Neural cell (in vitro differentiated cells): ENCODE measurements at regions not wholly inside any gene's neighbourhood (a gene's known extent, or its start where the extent isn't known, plus 50 kb on each side); places are given as distances from the start of the nearest gene placed in this dataset.

ENCODE experiments used
- H2AFZ ChIP-seq: fragments of 200-600, 300-800 bp; sonication (generic), shearing (Covaris generic); 2 replicates; pipeline ENCODE4 v1.6.0; 2014; ENCODE audit warnings: low read depth, mild to moderate bottlenecking, antibody characterized with exemption, low read length, moderate library complexity
- H3F3A ChIP-seq: fragments of 200-600 bp; shearing (Covaris generic); 2 replicates; pipeline ENCODE4 v1.6.1; 2016; ENCODE audit warnings: mild to moderate bottlenecking, moderate library complexity, mixed read lengths, antibody characterized with exemption, low read length; ENCODE audit not compliant: insufficient read depth, poor library complexity, severe bottlenecking
- H3K27ac ChIP-seq: fragments of 200-600, 300-800 bp; sonication (generic), shearing (Covaris generic); 2 replicates; pipeline ENCODE4 v1.5.1; 2014; ENCODE audit warnings: mild to moderate bottlenecking, low read length, moderate library complexity
- H3K27me3 ChIP-seq: fragments of 300-800, 200-600 bp; sonication (generic), shearing (Covaris generic); 2 replicates; pipeline ENCODE4 v1.6.0; 2014; ENCODE audit warnings: mild to moderate bottlenecking, low read depth, low read length, moderate library complexity; ENCODE audit not compliant: insufficient read depth
- H3K36me3 ChIP-seq: fragments of 300-800, 200-600 bp; sonication (generic), shearing (Covaris generic); 2 replicates; pipeline ENCODE4 v1.5.1; 2014; ENCODE audit warnings: mild to moderate bottlenecking, antibody characterized with exemption, low read length, moderate library complexity; ENCODE audit not compliant: insufficient read depth
- H3K4me2 ChIP-seq: fragments of 300-800, 200-600 bp; sonication (generic), shearing (Covaris generic); 2 replicates; pipeline ENCODE4 v1.6.0; 2014; ENCODE audit warnings: mild to moderate bottlenecking, low read length
- H3K4me3 ChIP-seq: fragments of 300-800, 200-600 bp; sonication (generic), shearing (Covaris generic); 2 replicates; pipeline ENCODE4 v1.5.1; 2014; ENCODE audit warnings: mild to moderate bottlenecking, low read length, moderate library complexity
- H3K79me2 ChIP-seq: fragments of 200-600 bp; shearing (Covaris generic); replicated peaks from 2 replicates; pipeline ENCODE4 v1.6.0; 2014; ENCODE audit warnings: mild to moderate bottlenecking, low read length, moderate library complexity; ENCODE audit not compliant: insufficient read depth
- H3K9ac ChIP-seq: fragments of 300-800, 200-600 bp; sonication (generic), shearing (Covaris generic); 2 replicates; pipeline ENCODE4 v1.6.1; 2016; ENCODE audit warnings: mild to moderate bottlenecking, low read length, mixed read lengths
- H3K9me2 ChIP-seq: fragments of 200-600 bp; shearing (Covaris generic); 2 replicates; pipeline ENCODE4 v1.6.1; 2016; ENCODE audit warnings: mild to moderate bottlenecking, low read length, mixed read lengths; ENCODE audit not compliant: insufficient read depth
- H3K9me3 ChIP-seq: fragments of 200-600, 300-800 bp; sonication (generic), shearing (Covaris generic); 2 replicates; pipeline ENCODE4 v1.6.1; 2016; ENCODE audit warnings: mild to moderate bottlenecking, mixed run types, low read length, moderate library complexity, mixed read lengths
- H4K20me1 ChIP-seq: fragments of 200-600 bp; shearing (Covaris generic); 2 replicates; pipeline ENCODE4 v1.6.1; 2016; ENCODE audit warnings: mild to moderate bottlenecking, mixed run types; ENCODE audit not compliant: insufficient read depth
- CTCF ChIP-seq: fragments of 450-650 bp; IDR thresholded peaks from 2 replicates; pipeline ENCODE4 v1.5.1; 2014; ENCODE audit warnings: antibody characterized with exemption, mild to moderate bottlenecking, moderate library complexity; ENCODE audit not compliant: poor library complexity, severe bottlenecking
- EP300 ChIP-seq: fragments of 450-650 bp; conservative IDR thresholded peaks from 2 replicates; pipeline ENCODE4 v1.6.1; 2014; ENCODE audit warnings: antibody characterized with exemption, mild to moderate bottlenecking, moderate library complexity; ENCODE audit not compliant: poor library complexity, severe bottlenecking
- EZH2 ChIP-seq: fragments of 200-600, 300-800 bp; shearing (Covaris generic), sonication (generic); IDR thresholded peaks from 2 replicates; pipeline ENCODE4 v1.6.1; 2014; ENCODE audit warnings: antibody characterized with exemption, low read length, borderline replicate concordance, mild to moderate bottlenecking; ENCODE audit not compliant: insufficient read depth, poor library complexity, severe bottlenecking
- MXI1 ChIP-seq: fragments of 450-650 bp; conservative IDR thresholded peaks from 2 replicates; pipeline ENCODE4 v1.6.1; 2014; ENCODE audit warnings: antibody characterized with exemption, mild to moderate bottlenecking; ENCODE audit not compliant: poor library complexity, severe bottlenecking
- POLR2AphosphoS5 ChIP-seq: IDR thresholded peaks from 2 replicates; pipeline ENCODE4 v1.6.1; 2012
- RAD21 ChIP-seq: fragments of 450-650 bp; conservative IDR thresholded peaks from 2 replicates; pipeline ENCODE4 v1.6.1; 2014; ENCODE audit warnings: antibody characterized with exemption, mild to moderate bottlenecking, moderate library complexity
- REST ChIP-seq: IDR thresholded peaks from 2 replicates; pipeline ENCODE4 v1.6.1; 2012; ENCODE audit warnings: borderline replicate concordance
- SMC3 ChIP-seq: fragments of 450-650 bp; conservative IDR thresholded peaks from 2 replicates; pipeline ENCODE4 v1.6.1; 2014; ENCODE audit warnings: antibody characterized with exemption, mild to moderate bottlenecking, moderate library complexity; ENCODE audit not compliant: poor library complexity
- TAF1 ChIP-seq: IDR thresholded peaks from 2 replicates; pipeline ENCODE4 v1.6.1; 2012; ENCODE audit warnings: low read depth

GRCh38 chr16:52727849-52728248 lies 180.9 kb upstream of the TOX3 start:
- no peak overlapping the region for H3K4me2 ChIP-seq
- no peak overlapping the region for H3K4me3 ChIP-seq
- no peaks in the 10 kb centered on the region for H3K36me3 ChIP-seq
- no peaks in the 10 kb centered on the region for H4K20me1 ChIP-seq
- no peaks in the 10 kb centered on the region for H3K9me3 ChIP-seq
- no peak overlapping the region for H3K27ac ChIP-seq
- no peak overlapping the region for H2AFZ ChIP-seq
- no peaks in the 10 kb centered on the region for H3K27me3 ChIP-seq
- H3K9me2 ChIP-seq = no peaks in the 10 kb centered on the region
- H3K9ac ChIP-seq = no peak overlapping the region
- TF ChIP-seq CTCF = no peak
- no peak for TF ChIP-seq EP300
- TF ChIP-seq MXI1 = no peak
- TF ChIP-seq EZH2 = no peak
- no peak for TF ChIP-seq SMC3
- TF ChIP-seq TAF1 = no peak
- no peak for TF ChIP-seq POLR2AphosphoS5
- TF ChIP-seq RAD21 = no peak
- no peak for TF ChIP-seq REST
- no peaks in the 10 kb centered on the region for H3F3A ChIP-seq
- no peaks in the 10 kb centered on the region for H3K79me2 ChIP-seq

GRCh38 chr16:52727441-52727840 lies 180.5 kb upstream of the TOX3 start:
- TF ChIP-seq SMC3 = no peak
- no peak for TF ChIP-seq MXI1
- no peak for TF ChIP-seq RAD21
- no peak for TF ChIP-seq TAF1
- no peak for TF ChIP-seq CTCF
- no peak for TF ChIP-seq EP300
- TF ChIP-seq EZH2 = no peak
- TF ChIP-seq REST = no peak
- no peak for TF ChIP-seq POLR2AphosphoS5
- no peak overlapping the region for H3K4me2 ChIP-seq

More at GRCh38 chr16:52727441-52727840, 180.5 kb upstream of the TOX3 start:
- no peak overlapping the region for H3K4me3 ChIP-seq
- H3K9ac ChIP-seq = no peak overlapping the region
- H3K9me2 ChIP-seq = no peaks in the 10 kb centered on the region
- H3K36me3 ChIP-seq = no peaks in the 10 kb centered on the region
- H4K20me1 ChIP-seq = no peaks in the 10 kb centered on the region
- H3F3A ChIP-seq = no peaks in the 10 kb centered on the region
- no peaks in the 10 kb centered on the region for H3K79me2 ChIP-seq
- H3K27ac ChIP-seq = no peak overlapping the region
- no peak overlapping the region for H2AFZ ChIP-seq
- H3K9me3 ChIP-seq = no peaks in the 10 kb centered on the region
- H3K27me3 ChIP-seq = no peaks in the 10 kb centered on the region
